ENCODE measurements at regions not wholly inside any gene's neighbourhood (a gene's known extent, or its start where the extent isn't known, plus 50 kb on each side); places are given as distances from the start of the nearest gene placed in this dataset.

- in situ Hi-C loops (cut with MboI; ENCODE audit: low pct_unique_long_range_greater_than_20kb, low sequenced_read_pairs), result no loop called here
- no peak for DNase-seq
These were observed 223.9 kb upstream of the NOL4 start for GRCh38 chr18:34448662-34449061.

GRCh38 chr18:34457761-34458160, 233.0 kb upstream of the NOL4 start:
- DNase-seq, result no peak
- in situ Hi-C loops (cut with MboI; ENCODE audit: low pct_unique_long_range_greater_than_20kb, low sequenced_read_pairs), result no loop called here

- in situ Hi-C loops (cut with MboI; ENCODE audit: low pct_unique_long_range_greater_than_20kb, low sequenced_read_pairs), result no loop called here
- no peak for DNase-seq
These were observed 233.8 kb upstream of the NOL4 start for GRCh38 chr18:34458410-34458977.

- in situ Hi-C loops (cut with MboI; ENCODE audit: low pct_unique_long_range_greater_than_20kb, low sequenced_read_pairs), result no loop called here
- DNase-seq, result no peak
These were observed 236.6 kb upstream of the NOL4 start for GRCh38 chr18:34461266-34461665.

GRCh38 chr18:34467058-34467457, 242.3 kb upstream of the NOL4 start:
- no peak for DNase-seq
- in situ Hi-C loops (cut with MboI; ENCODE audit: low pct_unique_long_range_greater_than_20kb, low sequenced_read_pairs), result no loop called here

- no peak for DNase-seq
- in situ Hi-C loops (cut with MboI; ENCODE audit: low pct_unique_long_range_greater_than_20kb, low sequenced_read_pairs), result no loop called here
These were observed 229.9 kb upstream of the DTNA start for GRCh38 chr18:34480162-34480700.

GRCh38 chr18:34482204-34482603, 227.9 kb upstream of the DTNA start:
- no peak for DNase-seq
- in situ Hi-C loops (cut with MboI; ENCODE audit: low pct_unique_long_range_greater_than_20kb, low sequenced_read_pairs), result no loop called here

GRCh38 chr18:34483198-34483597, 226.9 kb upstream of the DTNA start:
- DNase-seq, result no peak
- in situ Hi-C loops (cut with MboI; ENCODE audit: low pct_unique_long_range_greater_than_20kb, low sequenced_read_pairs), result no loop called here

GRCh38 chr18:34491719-34492118, 218.4 kb upstream of the DTNA start:
- no peak for DNase-seq
- in situ Hi-C loops (cut with MboI; ENCODE audit: low pct_unique_long_range_greater_than_20kb, low sequenced_read_pairs), result no loop called here

GRCh38 chr18:34492652-34493051, 217.4 kb upstream of the DTNA start:
- in situ Hi-C loops (cut with MboI; ENCODE audit: low pct_unique_long_range_greater_than_20kb, low sequenced_read_pairs), result no loop called here
- DNase-seq, result no peak

GRCh38 chr18:34493099-34493544, 217.0 kb upstream of the DTNA start:
- peak; percentile 54 for DNase-seq
- in situ Hi-C loops (cut with MboI; ENCODE audit: low pct_unique_long_range_greater_than_20kb, low sequenced_read_pairs), result no loop called here

- in situ Hi-C loops (cut with MboI; ENCODE audit: low pct_unique_long_range_greater_than_20kb, low sequenced_read_pairs), result no loop called here
- DNase-seq, result peak; percentile 6
These were observed 216.3 kb upstream of the DTNA start for GRCh38 chr18:34493566-34494358.

GRCh38 chr18:34494359-34494696, 215.8 kb upstream of the DTNA start:
- in situ Hi-C loops (cut with MboI; ENCODE audit: low pct_unique_long_range_greater_than_20kb, low sequenced_read_pairs), result no loop called here
- no peak for DNase-seq

GRCh38 chr18:34495506-34495905, 214.6 kb upstream of the DTNA start:
- in situ Hi-C loops (cut with MboI; ENCODE audit: low pct_unique_long_range_greater_than_20kb, low sequenced_read_pairs), result no loop called here
- DNase-seq, result peak; percentile 49

GRCh38 chr18:34501553-34501952, 208.5 kb upstream of the DTNA start:
- DNase-seq, result no peak
- in situ Hi-C loops (cut with MboI; ENCODE audit: low pct_unique_long_range_greater_than_20kb, low sequenced_read_pairs), result no loop called here

- no peak for DNase-seq
- in situ Hi-C loops (cut with MboI; ENCODE audit: low pct_unique_long_range_greater_than_20kb, low sequenced_read_pairs), result no loop called here
These were observed 203.9 kb upstream of the DTNA start for GRCh38 chr18:34506198-34506597.

- in situ Hi-C loops (cut with MboI; ENCODE audit: low pct_unique_long_range_greater_than_20kb, low sequenced_read_pairs), result no loop called here
- DNase-seq, result no peak
These were observed 200.9 kb upstream of the DTNA start for GRCh38 chr18:34509163-34509562.

GRCh38 chr18:34509879-34510586, 200.1 kb upstream of the DTNA start:
- in situ Hi-C loops (cut with MboI; ENCODE audit: low pct_unique_long_range_greater_than_20kb, low sequenced_read_pairs), result no loop called here
- no peak for DNase-seq

- no peak for DNase-seq
- in situ Hi-C loops (cut with MboI; ENCODE audit: low pct_unique_long_range_greater_than_20kb, low sequenced_read_pairs), result no loop called here
These were observed 199.2 kb upstream of the DTNA start for GRCh38 chr18:34510926-34511325.

- DNase-seq, result no peak
- in situ Hi-C loops (cut with MboI; ENCODE audit: low pct_unique_long_range_greater_than_20kb, low sequenced_read_pairs), result no loop called here
These were observed 198.7 kb upstream of the DTNA start for GRCh38 chr18:34511435-34511834.
